Body of pancreas (tissue), 4 donors: ENCODE measurements at regions not wholly inside any gene's neighbourhood (a gene's known extent, or its start where the extent isn't known, plus 50 kb on each side); places are given as distances from the start of the nearest gene placed in this dataset.
A peak's percentile ranks its signal among the peaks of the same experiment; 100 is the strongest.

Source experiments
- ATAC-seq: fragments of 150-250 bp; one replicate; pipeline ENCODE4 v1.9.1; 2016
- DNase-seq, 4 donors: peaks; one replicate each; pipeline ENCODE4 v3.0.0-alpha.2; 2019
- H3K27ac ChIP-seq, 4 donors: fragments of 200-600 bp; sonication (generic); 1 replicate in 3 of 4; 2 replicates in 1 of 4; pipeline versions ENCODE4 v1.5.1 to v1.6.1; 2016 to 2019; ENCODE audit warnings: mild to moderate bottlenecking in 1 of 4, mixed read lengths in 1 of 4, moderate library complexity in 1 of 4
- H3K27me3 ChIP-seq, 2 donors: fragments of 200-600 bp; sonication (generic); one replicate each; pipeline ENCODE4 v1.6.0; 2016; ENCODE audit warnings: mild to moderate bottlenecking in 1 of 2
- H3K36me3 ChIP-seq, 2 donors: fragments of 200-600 bp; sonication (generic); replicated peaks in 1 of 2; 2 replicates each; pipeline ENCODE4 v1.5.1; 2016; ENCODE audit warnings: low read depth in 2 of 2; ENCODE audit not compliant: insufficient read depth in 1 of 2
- H3K4me1 ChIP-seq: fragments of 200-600 bp; sonication (generic); one replicate; pipeline ENCODE4 v1.6.0; 2016
- H3K4me3 ChIP-seq, 2 donors: fragments of 200-600 bp; sonication (generic); 1 replicate in 1 of 2; 2 replicates in 1 of 2; pipeline ENCODE4 v1.5.1; 2016 to 2019
- H3K9me3 ChIP-seq, 3 donors: fragments of 200-600 bp; sonication (generic); 1 replicate in 2 of 3; 2 replicates in 1 of 3; pipeline ENCODE4 v1.5.1; 2016
- POLR2A ChIP-seq, 3 donors: fragments of 450-650 bp; IDR thresholded peaks; one replicate each; pipeline ENCODE4 v1.6.1; 2016; ENCODE audit warnings: antibody characterized with exemption in 3 of 3, mild to moderate bottlenecking in 2 of 3
- WGBS, 2 donors: methylation state at CpG; one replicate each; pipeline ENCODE4 v1.1.5; 2017; 5-methylcytosine and 5-hydroxymethylcytosine counted together
- intact Hi-C: fragments of 100-400 bp; cut with DNase I; formaldehyde crosslinking; loops from one replicate; pipeline ENCODE4 v1.15.1; 2023
- TF ChIP-seq, protein P1 (sequence below), 7 experiments: fragments of 450-650 bp in 4 of 7; fragments of 200-600 bp in 3 of 7; sonication (generic) in 3 of 7; IDR thresholded peaks; one replicate each; pipeline ENCODE4 v1.5.1; 2016 to 2019; ENCODE audit warnings: antibody characterized with exemption in 7 of 7

- Histone ChIP-seq H3K36me3 (no peaks in the 10 kb centered on the region), H3K27ac (no peak overlapping the region), H3K9me3 (no peaks in the 10 kb centered on the region), H3K4me3 (no peak overlapping the region), H3K27me3 (no peaks in the 10 kb centered on the region), H3K4me1 (peaks cover 8% of the 10 kb centered on the region)
- ATAC-seq (no peak), DNase-seq (no peak)
- WGBS, 2 donors = 77 to 84% methylated on average over 2 of the region's 2 CpGs
- TF ChIP-seq POLR2A (IDR thresholded peaks at IDR 0.05) = no peak
- TF ChIP-seq, protein P1, sequence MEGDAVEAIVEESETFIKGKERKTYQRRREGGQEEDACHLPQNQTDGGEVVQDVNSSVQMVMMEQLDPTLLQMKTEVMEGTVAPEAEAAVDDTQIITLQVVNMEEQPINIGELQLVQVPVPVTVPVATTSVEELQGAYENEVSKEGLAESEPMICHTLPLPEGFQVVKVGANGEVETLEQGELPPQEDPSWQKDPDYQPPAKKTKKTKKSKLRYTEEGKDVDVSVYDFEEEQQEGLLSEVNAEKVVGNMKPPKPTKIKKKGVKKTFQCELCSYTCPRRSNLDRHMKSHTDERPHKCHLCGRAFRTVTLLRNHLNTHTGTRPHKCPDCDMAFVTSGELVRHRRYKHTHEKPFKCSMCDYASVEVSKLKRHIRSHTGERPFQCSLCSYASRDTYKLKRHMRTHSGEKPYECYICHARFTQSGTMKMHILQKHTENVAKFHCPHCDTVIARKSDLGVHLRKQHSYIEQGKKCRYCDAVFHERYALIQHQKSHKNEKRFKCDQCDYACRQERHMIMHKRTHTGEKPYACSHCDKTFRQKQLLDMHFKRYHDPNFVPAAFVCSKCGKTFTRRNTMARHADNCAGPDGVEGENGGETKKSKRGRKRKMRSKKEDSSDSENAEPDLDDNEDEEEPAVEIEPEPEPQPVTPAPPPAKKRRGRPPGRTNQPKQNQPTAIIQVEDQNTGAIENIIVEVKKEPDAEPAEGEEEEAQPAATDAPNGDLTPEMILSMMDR (IDR thresholded peaks at IDR 0.05) = no peak
- intact Hi-C loops = no loop called here
These were observed 79.3 kb upstream of the C1orf87 start for GRCh38 chr1:60152891-60153290.

DNA sequence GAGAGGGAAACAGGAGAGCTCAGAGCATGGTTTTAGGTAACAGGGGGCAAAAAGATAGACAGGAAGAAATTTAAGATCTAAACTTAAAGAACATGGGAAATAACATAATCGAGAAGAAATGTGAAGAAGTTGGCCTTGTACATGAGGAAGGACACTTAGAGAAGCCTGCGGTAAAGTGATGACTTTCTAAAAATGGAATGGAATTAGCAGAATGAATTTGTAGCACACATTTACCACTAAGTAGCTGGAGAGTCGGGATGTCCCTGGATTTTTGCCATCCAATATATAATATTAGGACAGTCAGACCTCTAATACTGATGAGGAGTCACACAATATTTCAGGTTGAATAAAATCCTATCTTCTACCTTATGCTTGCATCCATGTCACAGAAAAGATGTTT is 77.7 kb upstream of the C1orf87 start:
- 71 to 78% methylated on average over 3 of the region's 3 CpGs for WGBS, 2 donors
- intact Hi-C loops = no loop called here
- Histone ChIP-seq H3K27ac (no peak overlapping the region), H3K4me1 (peaks cover 8% of the 10 kb centered on the region), H3K9me3 (no peaks in the 10 kb centered on the region), H3K36me3 (no peaks in the 10 kb centered on the region), H3K4me3 (no peak overlapping the region), H3K27me3 (no peaks in the 10 kb centered on the region)
- no peak for TF ChIP-seq POLR2A (IDR thresholded peaks at IDR 0.05)
- TF ChIP-seq, protein P1 (IDR thresholded peaks at IDR 0.05) = no peak
- no peak for DNase-seq
- ATAC-seq = no peak

GRCh38 chr1:60149251-60149650 is 75.7 kb upstream of the C1orf87 start:
- H3K27me3 ChIP-seq = no peaks in the 10 kb centered on the region
- peaks cover 8% of the 10 kb centered on the region for H3K4me1 ChIP-seq
- ATAC-seq = peak; percentile 71
- WGBS, 2 donors = 4 to 24% methylated on average over 2 of the region's 2 CpGs
- H3K27ac ChIP-seq = peak overlapping the region in 1 of 4 donors; percentile 26
- H3K9me3 ChIP-seq = no peaks in the 10 kb centered on the region
- DNase-seq = peak; percentile 25 to 77 (median 62)
- intact Hi-C loops = no loop called here
- H3K36me3 ChIP-seq = no peaks in the 10 kb centered on the region
- TF ChIP-seq, protein P1 (IDR thresholded peaks at IDR 0.05) = no peak
- no peak for TF ChIP-seq POLR2A (IDR thresholded peaks at IDR 0.05)
- no peak overlapping the region for H3K4me3 ChIP-seq

- Histone ChIP-seq H3K9me3 (no peaks in the 10 kb centered on the region), H3K27me3 (no peaks in the 10 kb centered on the region), H3K4me3 (no peak overlapping the region), H3K36me3 (no peaks in the 10 kb centered on the region), H3K27ac (no peak overlapping the region), H3K4me1 (peaks cover 8% of the 10 kb centered on the region)
- intact Hi-C loops = no loop called here
- ATAC-seq (no peak), DNase-seq (no peak)
- TF ChIP-seq, protein P1 (IDR thresholded peaks at IDR 0.05) = no peak
- no peak for TF ChIP-seq POLR2A (IDR thresholded peaks at IDR 0.05)
- whole genome bisulfite sequencing, 2 donors = 56 to 92% methylated on average over 1 of the region's 1 CpG
These were observed 73.3 kb upstream of the C1orf87 start for GRCh38 chr1:60146884-60147283.

- no peaks in the 10 kb centered on the region for H3K36me3 ChIP-seq
- ATAC-seq (no peak), DNase-seq (no peak)
- H3K27ac ChIP-seq = no peak overlapping the region
- no peak for TF ChIP-seq POLR2A (IDR thresholded peaks at IDR 0.05)
- TF ChIP-seq, protein P1 (IDR thresholded peaks at IDR 0.05) = no peak
- no peak overlapping the region for H3K4me3 ChIP-seq
- intact Hi-C loops = no loop called here
- no peaks in the 10 kb centered on the region for H3K27me3 ChIP-seq
- no peaks in the 10 kb centered on the region for H3K9me3 ChIP-seq
- H3K4me1 ChIP-seq = peaks cover 8% of the 10 kb centered on the region
- 63 to 69% methylated on average over 1 of the region's 1 CpG for WGBS, 2 donors
These were observed 72.2 kb upstream of the C1orf87 start for GRCh38 chr1:60145771-60146170.
